Peyer's patch (tissue), 4 donors: ENCODE measurements at regions not wholly inside any gene's neighbourhood (a gene's known extent, or its start where the extent isn't known, plus 50 kb on each side); places are given as distances from the start of the nearest gene placed in this dataset.

Experiments
- CTCF ChIP-seq, 6 experiments: fragments of 450-650 bp in 4 of 6; fragments of 200-600 bp in 2 of 6; sonication (generic) in 1 of 6; IDR thresholded peaks; one replicate each; pipeline ENCODE4 v1.5.1; 2017 to 2019; ENCODE audit warnings: antibody characterized with exemption in 6 of 6, mild to moderate bottlenecking in 3 of 6, moderate library complexity in 1 of 6
- POLR2A ChIP-seq, 2 donors: fragments of 450-650 bp; IDR thresholded peaks; one replicate each; pipeline ENCODE4 v1.5.1; 2017; ENCODE audit warnings: antibody characterized with exemption in 2 of 2, mild to moderate bottlenecking in 2 of 2, moderate library complexity in 2 of 2

GRCh38 chr14:98543074-98543473 is 728.9 kb downstream of the BCL11B start:
- TF ChIP-seq POLR2A (IDR thresholded peaks at IDR 0.05): no peak
- TF ChIP-seq CTCF (IDR thresholded peaks at IDR 0.05): no peak
